IMR-90 (cell line): ENCODE measurements at regions not wholly inside any gene's neighbourhood (a gene's known extent, or its start where the extent isn't known, plus 50 kb on each side); places are given as distances from the start of the nearest gene placed in this dataset.

Source experiments
- ATAC-seq: fragments of 200-7000 bp; cut with Tn5 transposase; 2 replicates; pipeline ENCODE4 v1.9.1; 2020; ENCODE audit warnings: low read depth, mild to moderate bottlenecking, moderate library complexity
- BruUV-seq: library from RNA; stranded (reverse); fragments of 400-500 nt; replicated peaks from 2 replicates; lab custom pipeline; 2021; lab: Mats Ljungman, UMichigan
- CTCF ChIA-PET: fragments of 300-600 bp; formaldehyde crosslinking; extraction: SDS; loops from one replicate; lab custom pipeline; 2021; ENCODE audit warnings: antibody characterized with exemption; lab: Yijun Ruan, JAX
- POLR2A ChIA-PET: fragments of 300-600 bp; sonication (Branson Sonifier 250); formaldehyde crosslinking; loops from one replicate; lab custom pipeline; 2022; ENCODE audit warnings: antibody characterized with exemption; ENCODE audit not compliant: unreplicated experiment; lab: Charles Lee
- DNase-seq: peaks from one replicate; pipeline ENCODE4 v3.0.0; 2013
- H2AFZ ChIP-seq: replicated peaks from 2 replicates; pipeline ENCODE3; 2013; ENCODE audit warnings: low read length, mild to moderate bottlenecking; ENCODE audit not compliant: poor library complexity
- H2AK5ac ChIP-seq: 2 replicates; pipeline ENCODE4 v1.6.1; 2013; ENCODE audit warnings: low read depth, low read length, inconsistent platforms
- H2AK9ac ChIP-seq: replicated peaks from 2 replicates; pipeline ENCODE3; 2013; ENCODE audit warnings: mild to moderate bottlenecking, low read depth, low read length, moderate library complexity; ENCODE audit not compliant: poor library complexity
- H2BK120ac ChIP-seq: 2 replicates; pipeline ENCODE4 v1.6.1; 2013; ENCODE audit warnings: low read depth, low read length, inconsistent platforms
- H2BK15ac ChIP-seq: 3 replicates; pipeline ENCODE4 v1.6.1; 2013; ENCODE audit warnings: low read depth, low read length, inconsistent platforms
- H2BK20ac ChIP-seq: 2 replicates; pipeline ENCODE4 v1.6.1; 2013; ENCODE audit warnings: low read depth, mild to moderate bottlenecking, inconsistent platforms, low read length, moderate library complexity
- H2BK5ac ChIP-seq: 2 replicates; pipeline ENCODE4 v1.6.1; 2013; ENCODE audit warnings: mild to moderate bottlenecking, low read depth, low read length, inconsistent platforms; ENCODE audit not compliant: poor library complexity, severe bottlenecking
- H3K14ac ChIP-seq: replicated peaks from 2 replicates; pipeline ENCODE4 v1.6.1; 2013; ENCODE audit warnings: low read depth, low read length, inconsistent platforms
- H3K18ac ChIP-seq: 2 replicates; pipeline ENCODE4 v1.6.1; 2013; ENCODE audit warnings: low read depth, low read length, control low read depth
- H3K23ac ChIP-seq: 2 replicates; pipeline ENCODE4 v1.6.1; 2013; ENCODE audit warnings: low read depth, low read length, inconsistent platforms
- H3K27ac ChIP-seq: 2 replicates; pipeline ENCODE4 v1.5.1; 2013; ENCODE audit warnings: mild to moderate bottlenecking, control low read depth, low read length; ENCODE audit not compliant: insufficient read depth
- H3K27me3 ChIP-seq: 2 replicates; pipeline ENCODE4 v1.6.1; 2013; ENCODE audit warnings: low read length; ENCODE audit not compliant: control insufficient read depth, insufficient read depth
- H3K36me3 ChIP-seq: 2 replicates; pipeline ENCODE4 v1.6.1; 2013; ENCODE audit warnings: low read length, mixed read lengths; ENCODE audit not compliant: control insufficient read depth, insufficient read depth
- H3K4ac ChIP-seq: 2 replicates; pipeline ENCODE4 v1.6.1; 2013; ENCODE audit warnings: low read depth, low read length, inconsistent platforms
- H3K4me1 ChIP-seq: 2 replicates; pipeline ENCODE4 v1.6.1; 2013; ENCODE audit warnings: low read length, mixed read lengths; ENCODE audit not compliant: control insufficient read depth, insufficient read depth
- H3K4me2 ChIP-seq: 2 replicates; pipeline ENCODE4 v1.6.1; 2013; ENCODE audit warnings: low read depth, mild to moderate bottlenecking, control low read depth, low read length, moderate library complexity
- H3K4me3 ChIP-seq: 2 replicates; pipeline ENCODE4 v1.5.1; 2013; ENCODE audit warnings: low read depth, mild to moderate bottlenecking, control low read depth, low read length, moderate library complexity; ENCODE audit not compliant: insufficient read depth
- H3K56ac ChIP-seq: 2 replicates; pipeline ENCODE4 v1.6.1; 2013; ENCODE audit warnings: low read length, inconsistent platforms; ENCODE audit not compliant: insufficient read depth; ENCODE audit errors: extremely low read depth
- H3K79me1 ChIP-seq, 2 experiments: 2 replicates each; pipeline ENCODE4 v1.6.1; 2013; ENCODE audit warnings: low read length in 2 of 2, inconsistent platforms in 1 of 2, low read depth in 1 of 2
- H3K9ac ChIP-seq: 2 replicates; pipeline ENCODE4 v1.6.1; 2013; ENCODE audit warnings: low read depth, low read length, control low read depth
- H3K9me1 ChIP-seq: 2 replicates; pipeline ENCODE4 v1.6.1; 2013; ENCODE audit warnings: low read length, inconsistent platforms; ENCODE audit not compliant: insufficient read depth
- H3K9me3 ChIP-seq: 2 replicates; pipeline ENCODE4 v1.6.1; 2013; ENCODE audit warnings: low read length; ENCODE audit not compliant: control insufficient read depth, insufficient read depth
- H4K20me1 ChIP-seq: 2 replicates; pipeline ENCODE4 v1.6.1; 2013; ENCODE audit warnings: low read length, inconsistent platforms; ENCODE audit not compliant: insufficient read depth
- H4K5ac ChIP-seq: 2 replicates; pipeline ENCODE4 v1.6.1; 2013; ENCODE audit warnings: mild to moderate bottlenecking, low read depth, low read length, control low read depth
- H4K8ac ChIP-seq, 2 experiments: 2 replicates each; pipeline ENCODE4 v1.6.1; 2013; ENCODE audit warnings: low read depth in 2 of 2, low read length in 2 of 2, control low read depth in 1 of 2, inconsistent platforms in 1 of 2
- H4K91ac ChIP-seq: 2 replicates; pipeline ENCODE4 v1.6.1; 2013; ENCODE audit warnings: low read depth, low read length, inconsistent platforms; ENCODE audit not compliant: insufficient read depth
- CEBPB ChIP-seq: IDR thresholded peaks from 2 replicates; pipeline ENCODE4 v1.6.1; 2012; ENCODE audit warnings: low read depth, low read length, improper control_type of control experiment
- MAFK ChIP-seq: IDR thresholded peaks from 2 replicates; pipeline ENCODE4 v1.6.1; 2012; ENCODE audit warnings: low read depth, low read length, improper control_type of control experiment
- MXI1 ChIP-seq: IDR thresholded peaks from 2 replicates; pipeline ENCODE4 v1.6.1; 2012; ENCODE audit warnings: low read depth, mild to moderate bottlenecking, low read length, moderate library complexity, borderline replicate concordance
- SMC3 ChIP-seq: fragments of 150-350 bp; IDR thresholded peaks from 2 replicates; pipeline ENCODE4 v1.6.1; 2016; ENCODE audit warnings: low read depth, mild to moderate bottlenecking, antibody characterized with exemption, low read length, moderate library complexity
- WGBS, 2 experiments: methylation state at CpG; one replicate each; pipeline versions ENCODE4 v1.1.5 to v1.1.7; 2013; ENCODE audit warnings: missing lambda C conversion rate in 2 of 2; ENCODE audit not compliant: insufficient read length in 1 of 2; ENCODE audit errors: extremely low coverage in 2 of 2; 5-methylcytosine and 5-hydroxymethylcytosine counted together
- dilution Hi-C: fragments of 300-500 bp; cut with HindIII; formaldehyde crosslinking; loops from one replicate; pipeline ENCODE4 v1.14.3; 2018; ENCODE audit warnings: low sequenced_read_pairs; ENCODE audit not compliant: unreplicated experiment
- in situ Hi-C: fragments of 300-500 bp; cut with MboI; formaldehyde crosslinking; loops from 3 replicates; pipeline ENCODE4 v1.14.3; 2019; ENCODE audit warnings: low sequenced_read_pairs, inconsistent platforms, mixed read lengths
- intact Hi-C: fragments of 100-400 bp; cut with micrococcal nuclease; formaldehyde crosslinking; loops from 2 replicates; pipeline ENCODE4 v1.10.0; 2022
- TF ChIP-seq, protein P1 (sequence below): conservative IDR thresholded peaks from 2 replicates; pipeline ENCODE4 v1.5.1; 2012; ENCODE audit warnings: mild to moderate bottlenecking, low read depth, low read length, improper control_type of control experiment
- TF ChIP-seq, protein P2 (sequence below): fragments of 150-350 bp; IDR thresholded peaks from 2 replicates; pipeline ENCODE4 v1.6.1; 2016; ENCODE audit warnings: low read depth, mild to moderate bottlenecking, low read length, moderate library complexity, borderline replicate concordance

DNA sequence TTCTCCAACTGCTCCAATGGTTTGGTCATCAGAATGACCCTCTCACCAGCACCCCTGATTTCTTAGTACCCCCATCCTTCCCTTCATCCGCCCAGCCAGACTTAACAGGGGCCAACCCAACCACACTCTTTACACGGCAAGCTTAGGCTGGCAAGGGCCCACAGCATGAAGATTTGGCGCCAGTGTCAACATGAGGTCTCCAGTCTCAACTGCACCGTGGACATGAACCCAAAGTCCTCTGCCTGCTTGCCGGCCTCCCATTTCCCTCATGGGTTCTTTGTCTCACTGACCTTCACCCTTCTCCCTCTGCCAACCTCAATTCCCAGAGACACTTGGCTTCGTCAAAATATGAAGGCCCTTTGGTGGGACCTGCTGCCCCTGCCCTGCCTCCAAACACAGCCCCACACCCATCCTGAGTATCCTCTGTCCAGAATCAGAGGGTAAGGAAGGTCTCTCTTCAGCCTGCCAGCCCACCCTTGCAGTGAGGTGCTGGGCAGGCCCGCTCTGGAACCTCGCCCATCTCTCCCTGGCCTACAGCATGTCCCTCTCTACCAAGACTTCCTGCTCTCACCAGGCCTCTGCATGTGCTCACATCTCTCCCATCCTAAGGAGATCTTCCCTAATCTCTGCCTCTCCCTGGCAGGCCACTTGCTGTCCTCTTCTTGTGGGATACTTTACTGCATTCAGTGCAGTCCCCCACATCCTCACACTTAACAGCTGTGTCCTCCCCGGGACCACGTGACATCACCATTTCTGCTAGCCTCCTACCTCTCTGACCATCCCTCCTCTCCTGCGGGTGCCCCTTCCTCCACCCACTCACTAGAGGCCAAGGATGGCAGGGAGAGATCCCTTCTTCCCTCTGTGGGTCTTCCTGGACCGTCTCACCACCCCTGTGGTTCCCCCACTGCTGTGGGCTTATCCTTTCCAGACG lies 91.7 kb upstream of the ZMIZ1 start (continued):
- TF ChIP-seq SMC3 (no peak), MAFK (no peak)

DNA sequence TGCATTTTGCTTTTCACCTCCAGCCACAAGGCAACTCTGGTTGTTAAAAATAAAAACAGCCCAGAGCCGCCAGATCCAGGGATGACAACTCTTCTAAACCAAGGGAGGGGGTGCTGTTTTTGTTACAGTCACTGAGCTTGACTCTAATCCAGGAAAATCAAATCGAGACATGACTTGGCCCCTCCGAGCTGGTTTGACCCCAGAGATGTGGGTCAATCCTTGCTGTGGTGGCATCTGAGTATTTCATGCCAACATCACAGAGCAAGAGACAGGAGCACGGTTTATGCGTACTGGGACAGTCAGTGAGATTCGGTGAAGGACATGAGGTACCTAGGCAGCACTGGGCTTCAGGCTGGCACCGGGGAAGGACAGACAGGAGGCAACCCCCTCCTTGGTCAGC lies 88.8 kb upstream of the ZMIZ1 start:
- POLR2A ChIA-PET, result no interaction called here
- DNase-seq (no peak), ATAC-seq (no peak)
- no peak overlapping the region for H4K8ac ChIP-seq
- peaks cover 16% of the 10 kb centered on the region for H3K4me1 ChIP-seq
- no peak overlapping the region for H2BK120ac ChIP-seq
- no peaks in the 10 kb centered on the region for H3K9me3 ChIP-seq
- H4K20me1 ChIP-seq, result no peaks in the 10 kb centered on the region
- H3K4me2 ChIP-seq, result no peak overlapping the region
- peaks cover 21% of the 10 kb centered on the region for H3K9me1 ChIP-seq
- no peak overlapping the region; the same call in 1 of the 2 replicates for H3K4ac ChIP-seq
- dilution Hi-C loops, result no loop called here
- no peak overlapping the region for H2AK9ac ChIP-seq
- H3K56ac ChIP-seq, result no peak overlapping the region
- no peak overlapping the region for H4K5ac ChIP-seq
- peaks cover 10% of the 10 kb centered on the region for H3K27me3 ChIP-seq
- BruUV-seq, result no TSS peak
- H2BK15ac ChIP-seq, result no peak overlapping the region
- H3K27ac ChIP-seq, result no peak overlapping the region
- peaks cover 0 to 13% of the 10 kb centered on the region in 2 experiments; a peak in 2 of 4 replicates for H3K79me1 ChIP-seq
- H2BK5ac ChIP-seq, result no peak overlapping the region
- 0 out of 2 replicates have a peak overlapping the region, but pooled peaks have one; percentile 11 for H4K91ac ChIP-seq
- no peak overlapping the region for H3K23ac ChIP-seq
- no peak overlapping the region for H3K14ac ChIP-seq
- no peaks in the 10 kb centered on the region for H3K36me3 ChIP-seq
- no peak overlapping the region for H2AFZ ChIP-seq
- CTCF ChIA-PET, result no interaction called here
- peak overlapping the region; percentile 60; the same call in 1 of the 2 replicates for H2AK5ac ChIP-seq
- H2BK20ac ChIP-seq, result 0 out of 2 replicates have a peak overlapping the region, but pooled peaks have one; percentile 5
- in situ Hi-C loops, result no loop called here
- H3K4me3 ChIP-seq, result no peak overlapping the region
- no peak overlapping the region; the same call in 1 of the 2 replicates for H3K18ac ChIP-seq
- 81% methylated on average over 4 of the region's 7 CpGs; no CpG with 5 or more reads in 1 of the 2 experiments for WGBS, 2 experiments
- intact Hi-C loops, result loop anchor here (10.0 kb wide), 2 partner anchors 675 to 765 kb away; no protein-coding TSS in a partner anchor
- TF ChIP-seq MXI1 (no peak), CEBPB (no peak), MAFK (no peak)
- TF ChIP-seq, protein P1, sequence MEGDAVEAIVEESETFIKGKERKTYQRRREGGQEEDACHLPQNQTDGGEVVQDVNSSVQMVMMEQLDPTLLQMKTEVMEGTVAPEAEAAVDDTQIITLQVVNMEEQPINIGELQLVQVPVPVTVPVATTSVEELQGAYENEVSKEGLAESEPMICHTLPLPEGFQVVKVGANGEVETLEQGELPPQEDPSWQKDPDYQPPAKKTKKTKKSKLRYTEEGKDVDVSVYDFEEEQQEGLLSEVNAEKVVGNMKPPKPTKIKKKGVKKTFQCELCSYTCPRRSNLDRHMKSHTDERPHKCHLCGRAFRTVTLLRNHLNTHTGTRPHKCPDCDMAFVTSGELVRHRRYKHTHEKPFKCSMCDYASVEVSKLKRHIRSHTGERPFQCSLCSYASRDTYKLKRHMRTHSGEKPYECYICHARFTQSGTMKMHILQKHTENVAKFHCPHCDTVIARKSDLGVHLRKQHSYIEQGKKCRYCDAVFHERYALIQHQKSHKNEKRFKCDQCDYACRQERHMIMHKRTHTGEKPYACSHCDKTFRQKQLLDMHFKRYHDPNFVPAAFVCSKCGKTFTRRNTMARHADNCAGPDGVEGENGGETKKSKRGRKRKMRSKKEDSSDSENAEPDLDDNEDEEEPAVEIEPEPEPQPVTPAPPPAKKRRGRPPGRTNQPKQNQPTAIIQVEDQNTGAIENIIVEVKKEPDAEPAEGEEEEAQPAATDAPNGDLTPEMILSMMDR, result no peak
- TF ChIP-seq, protein P2, sequence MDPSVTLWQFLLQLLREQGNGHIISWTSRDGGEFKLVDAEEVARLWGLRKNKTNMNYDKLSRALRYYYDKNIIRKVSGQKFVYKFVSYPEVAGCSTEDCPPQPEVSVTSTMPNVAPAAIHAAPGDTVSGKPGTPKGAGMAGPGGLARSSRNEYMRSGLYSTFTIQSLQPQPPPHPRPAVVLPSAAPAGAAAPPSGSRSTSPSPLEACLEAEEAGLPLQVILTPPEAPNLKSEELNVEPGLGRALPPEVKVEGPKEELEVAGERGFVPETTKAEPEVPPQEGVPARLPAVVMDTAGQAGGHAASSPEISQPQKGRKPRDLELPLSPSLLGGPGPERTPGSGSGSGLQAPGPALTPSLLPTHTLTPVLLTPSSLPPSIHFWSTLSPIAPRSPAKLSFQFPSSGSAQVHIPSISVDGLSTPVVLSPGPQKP, result no peak
- no peak overlapping the region for H3K9ac ChIP-seq
